Gastrocnemius medialis (tissue), 4 donors: ENCODE measurements at regions not wholly inside any gene's neighbourhood (a gene's known extent, or its start where the extent isn't known, plus 50 kb on each side); places are given as distances from the start of the nearest gene placed in this dataset.

Source experiments
- ATAC-seq, 2 donors: fragments of 150-250 bp; one replicate each; pipeline ENCODE4 v1.9.1; 2016
- DNase-seq, 2 donors: peaks; one replicate each; pipeline ENCODE4 v3.0.0-alpha.2; 2019
- H3K27ac ChIP-seq, 4 donors: fragments of 200-600 bp; sonication (generic); 1 replicate in 1 of 4; 2 replicates in 3 of 4; pipeline ENCODE4 v1.5.1; 2016 to 2018; ENCODE audit warnings: mild to moderate bottlenecking in 2 of 4, moderate library complexity in 1 of 4
- H3K27me3 ChIP-seq, 3 donors: fragments of 200-600 bp; sonication (generic) in 2 of 3; 1 replicate in 1 of 3; 2 replicates in 2 of 3; pipeline versions ENCODE4 v1.5.1 to v1.6.0; 2016 to 2019; ENCODE audit warnings: mild to moderate bottlenecking in 1 of 3, moderate library complexity in 1 of 3
- H3K36me3 ChIP-seq, 2 donors: fragments of 200-600 bp; sonication (generic) in 1 of 2; one replicate each; pipeline ENCODE4 v1.5.1; 2017 to 2018
- H3K4me1 ChIP-seq, 2 donors: fragments of 200-600 bp; sonication (generic) in 1 of 2; one replicate each; pipeline ENCODE4 v1.5.1; 2016 to 2017; ENCODE audit warnings: mild to moderate bottlenecking in 2 of 2
- H3K4me3 ChIP-seq, 4 donors: fragments of 200-600 bp; sonication (generic) in 3 of 4; 1 replicate in 1 of 4; 2 replicates in 3 of 4; pipeline ENCODE4 v1.5.1; 2016 to 2019; ENCODE audit warnings: mild to moderate bottlenecking in 2 of 4
- H3K9me3 ChIP-seq, 3 donors: fragments of 200-600 bp; sonication (generic) in 2 of 3; 1 replicate in 1 of 3; 2 replicates in 2 of 3; pipeline ENCODE4 v1.5.1; 2016 to 2019
- CTCF ChIP-seq, 5 experiments: fragments of 450-650 bp in 3 of 5; fragments of 200-600 bp in 2 of 5; sonication (generic) in 2 of 5; IDR thresholded peaks in 4 of 5; conservative IDR thresholded peaks in 1 of 5; 1 replicate in 4 of 5; 2 replicates in 1 of 5; pipeline ENCODE4 v1.5.1; 2016 to 2019; ENCODE audit warnings: antibody characterized with exemption in 5 of 5, mild to moderate bottlenecking in 3 of 5, moderate library complexity in 3 of 5
- POLR2A ChIP-seq, 2 donors: fragments of 450-650 bp; IDR thresholded peaks; one replicate each; pipeline ENCODE4 v1.6.1; 2017; ENCODE audit warnings: antibody characterized with exemption in 2 of 2, mild to moderate bottlenecking in 2 of 2, moderate library complexity in 2 of 2
- in situ Hi-C, 4 donors: fragments of 200-750 bp; cut with MboI; loops; one replicate each; pipeline versions ENCODE4 v1.15.0 to v1.8.0; 2017; ENCODE audit warnings: low sequenced_read_pairs in 4 of 4
- intact Hi-C: fragments of 100-400 bp; cut with DNase I; formaldehyde crosslinking; loops from one replicate; pipeline ENCODE4 v1.15.1; 2023; ENCODE audit warnings: low total_unique reads

GRCh38 chr6:104640761-104641160 lies 219.0 kb downstream of the HACE1 start:
- Histone ChIP-seq H3K27me3 (no peaks in the 10 kb centered on the region), H3K9me3 (no peaks in the 10 kb centered on the region), H3K36me3 (no peaks in the 10 kb centered on the region), H3K27ac (no peak overlapping the region), H3K4me3 (no peak overlapping the region), H3K4me1 (peaks cover 0 to 15% of the 10 kb centered on the region in 2 donors)
- DNase-seq (no peak), ATAC-seq (no peak)
- intact Hi-C loops: no loop called here
- TF ChIP-seq CTCF (IDR thresholded peaks at IDR 0.05 in 4 of 5, conservative IDR thresholded peaks at IDR 0.05 in 1 of 5) (no peak), POLR2A (IDR thresholded peaks at IDR 0.05) (no peak)
- in situ Hi-C loops: no loop called here

GRCh38 chr6:104640150-104640700 lies 219.5 kb downstream of the HACE1 start:
- peak overlapping the region in 2 of 4 donors; percentile 16 to 74 for H3K27ac ChIP-seq
- H3K27me3 ChIP-seq: no peaks in the 10 kb centered on the region
- H3K4me1 ChIP-seq: peaks cover 0 to 15% of the 10 kb centered on the region in 2 donors
- ATAC-seq (no peak), DNase-seq (no peak)
- intact Hi-C loops (no loop called here), in situ Hi-C loops (no loop called here)
- H3K4me3 ChIP-seq: no peak overlapping the region
- H3K9me3 ChIP-seq: no peaks in the 10 kb centered on the region
- TF ChIP-seq CTCF (IDR thresholded peaks at IDR 0.05 in 4 of 5, conservative IDR thresholded peaks at IDR 0.05 in 1 of 5): no peak
- no peak for TF ChIP-seq POLR2A (IDR thresholded peaks at IDR 0.05)
- H3K36me3 ChIP-seq: no peaks in the 10 kb centered on the region

GRCh38 chr6:104639668-104640067 lies 220.1 kb downstream of the HACE1 start:
- TF ChIP-seq CTCF (IDR thresholded peaks at IDR 0.05 in 4 of 5, conservative IDR thresholded peaks at IDR 0.05 in 1 of 5) (no peak), POLR2A (IDR thresholded peaks at IDR 0.05) (no peak)

GRCh38 chr6:104638841-104639290 lies 220.9 kb downstream of the HACE1 start:
- Histone ChIP-seq H3K36me3 (no peaks in the 10 kb centered on the region), H3K27ac (peak overlapping the region; percentile 62 to 74 (median 69)), H3K9me3 (no peaks in the 10 kb centered on the region), H3K4me1 (peaks cover 0 to 15% of the 10 kb centered on the region in 2 donors), H3K4me3 (no peak overlapping the region), H3K27me3 (no peaks in the 10 kb centered on the region)
- peak; percentile 87 to 89 for ATAC-seq
- intact Hi-C loops (no loop called here), in situ Hi-C loops (no loop called here)
- DNase-seq: no peak
- no peak for TF ChIP-seq CTCF (IDR thresholded peaks at IDR 0.05 in 4 of 5, conservative IDR thresholded peaks at IDR 0.05 in 1 of 5)
- no peak for TF ChIP-seq POLR2A (IDR thresholded peaks at IDR 0.05)

More at GRCh38 chr6:104639668-104640067, 220.1 kb downstream of the HACE1 start:
- no peak overlapping the region for H3K4me3 ChIP-seq
- H3K27me3 ChIP-seq: no peaks in the 10 kb centered on the region
- peaks cover 0 to 15% of the 10 kb centered on the region in 2 donors for H3K4me1 ChIP-seq
- no peaks in the 10 kb centered on the region for H3K9me3 ChIP-seq
- in situ Hi-C loops: no loop called here
- intact Hi-C loops: no loop called here
- peak overlapping the region; percentile 62 to 74 (median 69) for H3K27ac ChIP-seq
- no peaks in the 10 kb centered on the region for H3K36me3 ChIP-seq
- ATAC-seq: no peak
- DNase-seq: no peak

GRCh38 chr6:104633125-104633524 lies 226.6 kb downstream of the HACE1 start:
- H3K36me3 ChIP-seq: no peaks in the 10 kb centered on the region
- peaks cover 0 to under 1% of the 10 kb centered on the region in 2 donors for H3K4me1 ChIP-seq
- no peaks in the 10 kb centered on the region for H3K9me3 ChIP-seq
- ATAC-seq (no peak), DNase-seq (no peak)
- in situ Hi-C loops (no loop called here), intact Hi-C loops (no loop called here)
- no peak overlapping the region for H3K27ac ChIP-seq
- no peaks in the 10 kb centered on the region for H3K27me3 ChIP-seq
- TF ChIP-seq CTCF (IDR thresholded peaks at IDR 0.05 in 4 of 5, conservative IDR thresholded peaks at IDR 0.05 in 1 of 5): no peak
- TF ChIP-seq POLR2A (IDR thresholded peaks at IDR 0.05): no peak
- no peak overlapping the region for H3K4me3 ChIP-seq
